ENCODE measurements at regions not wholly inside any gene's neighbourhood (a gene's known extent, or its start where the extent isn't known, plus 50 kb on each side); places are given as distances from the start of the nearest gene placed in this dataset.
"Not testable (repeated sequence)": the region's sequence is repeated elsewhere in the genome, so short reads cannot be mapped to it uniquely, and the experiment has no call there.

DNA sequence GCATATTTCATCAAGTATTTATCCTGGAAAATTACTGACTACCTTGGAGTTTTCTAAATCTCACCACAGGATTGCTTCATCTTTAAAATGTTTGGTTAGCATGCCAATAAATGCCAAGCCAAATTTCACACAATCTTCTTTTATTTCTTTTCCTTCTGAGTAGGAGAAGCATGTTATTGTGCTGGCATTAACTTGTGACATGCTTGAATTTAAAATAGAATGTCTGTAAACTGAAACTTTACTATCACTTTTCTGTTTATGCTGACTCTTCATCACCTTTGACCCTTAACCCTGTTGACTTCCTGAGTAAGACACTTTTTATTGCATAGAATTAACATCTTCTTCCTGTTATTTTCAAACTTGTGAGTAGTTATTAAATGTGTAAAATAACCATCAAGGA, 56.2 kb upstream of the LRRTM4 start:
- DNase-seq: no peak

DNA sequence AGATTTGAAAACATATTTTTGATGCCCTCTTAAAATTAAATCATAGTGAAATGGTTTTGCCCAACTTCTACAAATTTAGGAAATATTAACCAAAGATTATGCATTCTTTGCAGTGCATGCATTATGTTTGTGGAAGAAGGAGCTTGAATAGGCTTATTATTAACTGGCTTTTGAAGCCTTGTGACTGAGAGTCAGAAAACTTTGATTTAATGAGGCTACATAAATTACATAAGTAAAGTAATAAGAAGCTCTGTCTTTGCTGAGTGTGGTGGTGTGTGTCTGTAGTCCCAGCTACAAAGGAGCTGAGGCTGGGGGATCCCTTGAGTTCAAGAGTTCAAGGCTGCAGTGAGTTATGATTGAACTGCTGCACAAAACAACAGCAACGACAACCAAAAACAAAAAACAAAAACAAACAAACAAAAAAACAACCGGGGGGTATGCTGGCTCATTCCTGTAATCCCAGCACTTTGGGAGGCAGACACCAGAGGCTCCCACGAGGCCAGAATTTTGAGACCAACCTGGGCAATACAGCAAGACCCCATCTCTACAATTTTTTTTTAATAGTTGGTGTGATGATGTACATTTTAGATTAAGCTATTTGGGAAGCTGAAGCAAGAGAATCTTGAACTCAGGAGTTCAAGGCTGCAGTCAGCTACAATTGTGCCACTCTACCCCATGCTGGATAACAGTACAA, 57.0 kb upstream of the LRRTM4 start:
- no peak for DNase-seq

DNA sequence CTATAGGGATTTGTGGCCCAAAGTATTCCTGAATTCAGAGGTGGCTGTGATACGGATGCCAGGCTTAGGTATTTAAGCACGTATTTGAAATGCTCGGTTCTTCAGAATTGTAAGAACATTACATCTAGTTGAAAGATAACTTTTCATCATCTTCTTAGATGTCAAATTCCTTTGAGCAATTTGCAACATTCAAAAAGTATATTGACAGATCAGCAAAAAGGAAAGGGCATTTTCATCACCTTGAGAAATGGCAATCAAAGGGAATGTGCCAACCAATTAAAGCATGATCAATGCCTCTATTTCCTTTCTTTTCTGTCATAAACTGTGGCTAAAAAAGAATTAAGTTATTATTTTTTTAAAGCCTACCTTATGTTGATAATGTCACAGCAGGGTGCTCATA, 66.3 kb upstream of the LRRTM4 start:
- DNase-seq: no peak

DNA sequence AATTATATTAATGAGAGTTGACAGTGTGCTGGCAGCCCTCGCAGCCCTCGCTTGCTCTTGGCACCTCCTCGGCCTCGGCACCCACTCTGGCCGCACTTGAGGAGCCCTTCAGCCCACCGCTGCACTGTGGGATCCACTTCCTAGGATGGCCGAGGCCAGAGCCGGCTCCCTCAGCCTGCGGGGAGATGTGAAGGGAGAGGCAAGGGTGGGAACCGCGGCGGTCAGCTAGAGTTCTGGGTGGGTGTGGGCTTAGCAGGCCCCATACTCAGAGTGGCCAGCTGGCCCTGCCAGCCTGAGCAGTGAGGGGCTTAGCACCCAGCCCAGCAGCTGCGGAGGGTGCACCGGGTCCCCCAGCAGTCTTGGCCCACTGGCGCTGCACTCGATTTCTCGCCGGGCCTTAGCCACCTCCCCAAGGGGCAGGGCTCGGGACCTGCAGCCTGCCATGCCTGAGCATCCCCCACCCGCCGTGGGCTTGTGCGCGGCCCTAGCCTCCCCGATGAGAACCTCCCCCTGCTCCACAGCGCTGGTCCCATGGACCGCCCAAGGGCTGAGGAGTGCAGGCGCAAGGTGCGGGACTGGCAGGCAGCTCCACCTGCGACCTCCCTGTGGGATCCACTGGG, 68.2 kb upstream of the LRRTM4 start:
- no peak for DNase-seq

DNA sequence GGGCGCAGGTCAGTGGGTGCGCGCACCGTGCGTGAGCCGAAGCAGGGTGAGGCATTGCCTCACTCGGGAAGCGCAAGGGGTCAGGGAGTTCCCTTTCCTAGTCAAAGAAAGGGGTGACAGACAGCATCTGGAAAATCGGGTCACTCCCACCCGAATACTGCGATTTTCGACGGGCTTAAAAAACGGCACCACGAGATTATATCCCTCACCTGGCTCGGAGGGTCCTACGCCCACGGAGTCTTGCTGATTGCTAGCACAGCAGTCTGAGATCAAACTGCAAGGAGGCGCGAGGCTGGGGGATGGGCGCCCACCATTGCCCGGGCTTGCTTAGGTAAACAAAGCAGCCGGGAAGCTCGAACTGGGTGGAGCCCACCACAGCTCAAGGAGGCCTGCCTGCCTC, 70.8 kb upstream of the LRRTM4 start:
- DNase-seq: not testable (repeated sequence)

DNA sequence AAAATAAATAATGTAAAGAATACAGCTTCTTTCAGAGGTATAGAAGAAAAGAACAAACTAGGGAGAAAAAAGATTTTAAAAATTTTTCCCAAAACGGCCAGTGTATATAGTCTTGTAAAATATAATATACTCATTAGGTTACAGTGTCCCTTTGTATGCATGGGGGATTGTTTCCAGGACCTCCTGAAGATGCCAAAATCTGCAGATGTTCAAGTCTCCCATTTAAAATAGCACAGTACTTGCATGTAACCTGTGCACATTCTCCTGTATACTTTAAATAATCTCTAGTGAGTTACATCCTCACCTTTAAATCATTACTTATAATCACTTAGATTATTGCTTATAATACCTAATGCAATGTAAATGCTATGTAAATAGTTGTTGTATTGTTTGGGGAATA, 80.6 kb upstream of the LRRTM4 start:
- no peak for DNase-seq

DNA sequence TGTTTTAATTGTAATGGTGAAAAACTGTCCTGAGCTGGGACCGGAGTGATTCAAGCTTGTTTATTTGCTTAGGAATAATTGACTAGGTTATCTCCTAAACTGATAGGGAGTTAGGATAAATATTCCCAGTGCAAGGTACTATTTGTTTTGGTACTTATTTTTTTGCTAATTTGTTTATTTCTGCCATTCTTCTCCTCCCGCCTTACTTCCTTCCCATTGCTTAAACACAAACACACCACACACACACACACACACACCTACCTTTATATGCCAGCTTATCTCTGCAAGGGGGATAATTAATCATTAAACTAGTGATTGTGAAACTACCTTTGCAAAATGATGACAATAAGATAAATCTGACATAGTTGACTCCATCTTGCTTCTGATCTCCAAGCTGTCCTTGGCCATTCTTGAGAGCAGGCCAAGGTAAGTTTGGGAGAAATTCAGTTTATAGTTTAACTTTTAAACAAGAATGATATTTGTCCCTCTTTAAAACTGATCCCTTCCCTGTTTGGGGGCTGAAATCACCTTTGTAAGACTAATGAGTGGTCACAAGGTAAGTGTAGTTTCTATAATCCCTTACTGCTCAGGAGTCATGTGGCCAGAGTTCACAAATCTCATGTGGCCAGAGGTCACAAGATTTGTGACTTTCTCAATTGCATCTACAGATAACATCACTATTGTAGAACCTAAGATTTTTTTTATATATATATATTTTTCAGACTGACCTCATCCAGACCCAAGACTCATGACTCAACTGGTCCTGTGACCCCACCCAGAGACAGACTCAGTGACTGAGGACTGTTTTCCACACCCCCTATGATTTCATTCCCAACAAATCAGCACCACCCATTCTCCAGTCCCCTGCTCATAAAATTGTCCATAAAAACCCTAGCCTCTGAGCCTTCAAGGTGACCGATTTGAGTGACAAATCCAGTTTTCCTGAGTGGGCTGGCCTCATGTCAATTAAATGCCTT, 83.1 kb upstream of the LRRTM4 start:
- no peak for DNase-seq

DNA sequence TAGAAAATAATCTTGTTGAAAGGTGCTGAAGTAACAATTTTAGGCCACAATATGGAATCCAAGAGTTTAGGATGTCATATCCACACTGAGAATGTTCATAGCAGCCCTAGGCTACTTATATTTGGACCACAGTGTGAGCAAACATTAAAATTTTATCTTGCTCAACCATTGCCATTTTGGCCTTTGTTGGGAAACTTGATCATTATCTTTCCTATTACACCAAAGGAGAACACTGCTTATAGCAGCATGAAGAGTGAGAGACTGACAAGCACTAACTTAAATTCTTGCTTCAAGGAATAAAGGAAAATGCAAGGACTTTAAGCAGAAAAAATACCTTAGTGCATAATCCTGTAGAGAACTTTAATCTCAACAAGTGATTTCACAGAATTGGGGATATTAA, 86.3 kb upstream of the LRRTM4 start:
- DNase-seq: no peak

DNA sequence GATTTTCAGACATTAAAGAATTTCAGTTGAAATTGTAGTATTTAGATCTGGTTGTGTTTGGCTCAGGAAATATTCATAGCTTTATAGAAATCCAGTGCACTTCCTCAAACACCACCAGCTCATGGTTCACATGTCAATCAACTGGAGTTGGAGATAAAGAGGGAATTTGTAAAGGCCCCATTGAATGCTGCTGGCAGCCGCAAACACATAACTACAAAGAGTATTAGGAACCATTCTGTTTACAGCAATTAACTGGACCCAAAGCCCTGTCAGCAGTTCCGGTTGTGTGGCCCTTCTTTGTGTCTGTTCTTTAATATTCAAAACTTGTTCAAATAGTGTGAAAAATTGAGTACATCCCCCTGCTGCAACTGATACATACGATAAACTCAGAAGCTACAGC, 107.4 kb upstream of the LRRTM4 start:
- DNase-seq: peak; percentile 20

DNA sequence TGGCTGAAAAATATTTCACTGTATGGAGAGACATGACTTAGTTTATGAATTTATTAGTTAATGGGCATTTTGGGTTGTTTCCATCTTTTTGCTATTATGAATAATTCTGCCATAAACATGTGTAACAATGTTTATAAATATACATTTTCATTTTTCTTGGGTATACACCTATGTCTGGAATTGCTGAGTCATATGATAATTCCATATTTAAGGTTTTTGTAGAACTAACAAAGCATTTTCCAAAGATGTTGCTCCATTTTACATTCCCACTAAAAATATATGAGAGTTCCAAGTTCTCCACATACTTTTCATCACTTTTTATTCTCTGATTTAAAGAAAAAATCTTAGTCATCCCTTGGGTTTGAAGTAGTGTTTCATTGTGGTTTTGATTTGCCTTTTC, 108.8 kb upstream of the LRRTM4 start:
- DNase-seq: no peak

DNA sequence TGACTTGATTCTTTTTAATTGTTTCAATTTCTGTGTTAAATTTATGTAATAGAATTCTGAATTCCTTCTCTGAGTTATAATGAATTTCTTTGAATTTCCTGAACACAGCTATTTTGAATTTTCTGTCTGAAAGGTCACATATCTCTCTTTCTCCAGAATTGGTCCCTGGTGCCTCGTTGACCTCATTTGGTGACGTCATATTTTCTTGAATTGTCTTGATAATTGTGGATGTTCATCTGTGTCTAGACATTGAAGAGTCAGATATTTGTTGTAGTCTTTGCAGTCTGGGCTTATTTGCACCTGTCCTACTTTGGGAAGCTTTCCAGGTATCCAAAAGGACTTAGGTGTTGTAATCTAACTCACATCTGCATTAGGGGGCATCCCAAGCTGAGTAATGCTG, 111.4 kb upstream of the LRRTM4 start:
- DNase-seq: no peak

DNA sequence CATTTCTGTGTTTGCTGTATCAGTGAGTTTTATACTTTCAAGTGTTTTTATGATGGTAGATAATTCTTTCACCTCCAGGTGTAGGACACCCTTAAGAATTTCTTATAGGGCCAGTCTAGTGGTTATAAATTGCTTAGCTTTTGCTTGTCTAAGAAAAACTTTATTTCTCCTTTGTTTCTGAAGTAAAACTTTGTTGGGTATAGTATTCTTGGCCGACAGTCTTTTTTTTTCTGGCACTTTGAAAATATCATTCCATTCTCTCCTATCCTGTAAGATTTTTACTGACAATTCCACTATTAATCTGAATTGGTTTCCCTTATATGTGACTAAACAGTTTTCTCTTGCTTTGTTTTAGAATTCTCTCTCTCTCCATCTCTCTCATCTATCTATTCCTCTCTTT, 118.7 kb upstream of the LRRTM4 start:
- DNase-seq: no peak

DNA sequence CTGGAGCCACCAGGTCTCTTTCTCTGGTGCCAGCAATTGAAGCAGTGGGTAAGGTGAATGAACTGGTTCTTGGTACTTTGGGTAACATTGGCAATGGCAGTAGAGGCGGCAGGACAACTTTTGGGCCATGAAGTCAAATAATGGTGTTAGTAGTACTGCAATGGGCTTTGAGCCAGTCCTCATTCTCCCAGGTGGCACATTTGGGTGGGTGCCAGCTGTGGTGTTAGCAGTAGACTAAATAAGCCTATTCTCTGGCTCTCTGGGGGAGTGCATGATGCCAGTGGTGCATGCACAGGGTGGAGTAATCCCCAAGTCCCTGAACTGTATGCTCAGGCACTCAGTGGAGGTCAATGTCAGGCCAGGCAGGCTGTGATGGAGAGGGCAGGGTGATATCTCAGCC, 120.2 kb upstream of the LRRTM4 start:
- DNase-seq: no peak

DNA sequence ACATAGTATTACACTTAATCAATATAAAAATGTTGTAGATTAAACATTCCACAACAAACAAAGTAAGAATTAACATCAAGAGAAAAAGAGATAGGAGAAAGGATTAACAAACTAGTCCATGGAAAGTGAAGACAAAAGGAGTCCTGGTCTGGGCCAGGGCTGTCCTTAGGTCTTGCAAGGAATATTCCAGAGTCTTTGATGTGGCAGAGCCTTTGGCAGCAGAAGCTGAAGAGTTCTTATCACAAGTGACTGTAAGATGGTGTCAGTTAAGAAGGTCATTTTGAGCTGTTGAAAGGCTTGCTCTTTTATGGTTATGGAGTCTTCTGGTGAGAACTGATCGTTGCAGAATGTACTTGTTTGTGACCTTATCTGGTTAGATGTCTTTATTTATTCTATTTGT, 127.7 kb upstream of the LRRTM4 start:
- no peak for DNase-seq

DNA sequence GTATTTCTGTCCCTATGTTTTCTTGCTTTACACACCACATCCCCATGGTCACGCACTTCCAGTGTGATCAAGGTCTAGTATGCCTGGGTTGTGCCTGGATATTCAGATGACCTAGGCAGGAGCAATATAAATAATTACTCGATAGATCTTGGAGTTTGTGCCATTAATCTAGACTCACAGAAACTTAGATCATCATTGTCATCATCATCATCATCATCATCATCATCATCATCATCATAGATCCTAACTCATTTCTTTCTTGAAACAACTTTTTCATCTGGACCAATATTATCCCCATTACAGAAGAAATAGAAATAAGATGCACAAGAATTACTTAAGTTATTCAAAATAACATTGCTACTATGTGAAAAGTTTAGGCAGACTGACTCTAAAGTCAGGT, 130.3 kb upstream of the LRRTM4 start:
- DNase-seq: no peak

DNA sequence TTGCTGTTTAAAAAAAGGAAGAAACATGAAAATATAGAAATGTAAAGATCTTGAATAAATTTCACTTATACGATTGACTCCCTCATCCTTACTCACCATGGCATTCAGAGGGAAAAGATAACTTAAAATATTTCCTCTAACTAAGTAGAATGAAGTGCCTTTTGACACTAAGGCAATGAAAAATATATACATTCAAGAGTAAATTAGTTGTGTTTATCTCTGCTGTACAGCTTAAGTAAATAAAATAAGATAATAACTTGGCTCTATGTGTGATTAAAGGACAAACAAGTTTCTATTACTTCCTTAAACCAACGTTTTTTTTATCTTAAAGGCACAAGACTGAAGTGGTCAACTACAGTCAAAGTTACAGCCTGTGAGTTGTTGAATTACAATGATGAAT, 142.3 kb upstream of the LRRTM4 start:
- DNase-seq: no peak

DNA sequence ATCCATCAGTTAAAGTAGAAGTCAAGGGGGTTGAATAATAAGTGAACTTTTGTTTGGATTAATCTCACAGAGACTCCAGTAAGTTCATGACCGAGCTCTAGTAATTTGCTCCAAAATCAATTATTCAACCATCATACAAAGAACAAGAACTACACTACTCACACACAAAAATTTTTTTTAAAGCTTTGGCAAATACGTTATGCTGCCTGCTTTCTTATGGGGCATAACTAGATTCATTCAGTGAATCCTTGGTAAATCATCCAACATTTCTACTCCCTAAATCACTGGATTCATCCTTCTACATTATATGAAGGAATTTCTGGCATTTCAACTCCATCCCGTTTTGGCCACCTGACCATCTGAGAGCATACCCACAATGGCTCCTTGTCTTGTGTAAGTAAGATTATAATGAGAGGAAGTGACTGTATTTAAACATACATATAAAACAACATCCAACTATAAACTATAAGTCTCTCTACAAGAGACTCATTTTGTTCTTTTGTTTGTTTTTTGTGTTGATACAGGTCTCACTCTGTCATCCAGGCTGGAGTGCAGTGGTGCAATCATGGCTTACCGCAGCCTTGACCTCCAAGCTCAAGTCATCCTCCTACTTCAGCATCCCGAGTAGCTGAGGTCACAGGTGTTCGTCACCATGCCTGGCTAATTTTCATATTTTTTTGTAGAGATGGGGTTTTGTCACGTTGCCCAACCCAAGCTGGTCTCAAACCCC, 144.2 kb upstream of the LRRTM4 start:
- no peak for DNase-seq

DNA sequence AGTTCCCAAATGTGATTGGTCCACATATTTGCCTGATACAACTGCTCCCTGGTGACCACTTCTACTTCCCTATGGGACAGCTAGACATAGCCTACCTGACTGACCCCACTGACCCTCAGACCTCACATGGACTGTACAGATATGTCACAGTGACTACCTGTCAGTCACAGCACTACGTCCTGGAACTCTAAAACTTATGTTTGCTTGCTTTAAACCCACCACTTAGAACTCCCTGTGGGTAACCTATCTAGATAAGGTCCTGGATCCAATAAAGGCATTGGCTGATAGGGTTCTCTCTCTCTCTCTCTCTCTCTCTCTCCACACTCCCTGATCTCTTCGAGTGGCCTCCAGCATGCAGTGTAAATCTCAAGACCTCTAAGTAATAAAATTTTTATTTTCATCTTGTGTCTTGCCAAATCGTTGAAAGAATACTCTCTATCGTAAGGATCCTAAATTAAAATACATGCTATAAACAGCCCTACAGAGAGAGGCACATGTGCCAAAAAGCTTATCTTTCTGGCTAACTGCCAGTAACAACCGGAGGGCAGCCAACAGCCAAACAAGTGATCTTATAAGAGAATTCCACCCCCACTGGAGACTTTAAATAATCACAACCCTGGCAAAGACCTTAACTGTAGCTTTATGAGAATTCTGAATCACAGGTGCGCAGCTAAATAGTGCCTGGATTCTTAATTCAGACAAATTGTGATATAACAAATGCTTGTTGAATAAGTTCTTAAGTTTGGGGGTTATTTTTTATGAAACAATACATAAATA, 162.6 kb upstream of the LRRTM4 start:
- DNase-seq: not testable (repeated sequence)

DNA sequence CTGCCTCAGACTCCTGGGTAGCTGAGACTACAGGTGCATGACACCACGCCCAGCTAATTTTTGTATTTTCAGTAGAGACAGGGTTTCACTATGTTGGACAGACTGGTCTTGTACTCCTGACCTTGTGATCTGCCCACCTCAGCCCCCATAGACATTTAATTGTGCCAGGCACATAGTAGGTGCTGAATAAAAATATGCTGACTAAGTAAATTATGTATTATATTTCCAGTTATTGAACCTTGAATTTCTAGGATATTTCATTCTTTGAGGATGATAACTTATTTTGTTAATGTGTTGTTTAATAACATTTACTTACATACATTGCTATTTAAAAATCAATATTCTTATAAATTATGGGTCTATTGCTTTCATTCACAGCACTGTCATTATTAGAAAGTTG, 190.4 kb upstream of the LRRTM4 start:
- no peak for DNase-seq

DNA sequence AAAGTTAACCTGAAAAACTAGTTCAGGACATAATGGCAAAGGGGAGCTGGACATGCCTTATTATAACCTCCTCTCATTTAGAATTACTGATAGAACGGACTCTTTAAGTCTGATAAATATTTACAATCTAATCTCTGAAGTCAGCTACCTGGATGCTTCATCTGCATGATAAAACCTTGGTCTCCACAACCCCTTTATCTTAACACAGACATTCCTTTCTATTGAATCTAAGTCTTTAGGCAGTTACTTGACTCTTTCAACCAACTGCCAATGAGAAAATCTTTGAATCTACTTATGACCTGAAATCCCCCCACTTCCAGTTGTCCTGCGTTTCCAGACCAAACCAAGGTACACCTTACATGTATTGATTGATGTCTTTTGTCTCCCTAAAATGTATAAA, 191.2 kb upstream of the LRRTM4 start:
- DNase-seq: no peak

DNA sequence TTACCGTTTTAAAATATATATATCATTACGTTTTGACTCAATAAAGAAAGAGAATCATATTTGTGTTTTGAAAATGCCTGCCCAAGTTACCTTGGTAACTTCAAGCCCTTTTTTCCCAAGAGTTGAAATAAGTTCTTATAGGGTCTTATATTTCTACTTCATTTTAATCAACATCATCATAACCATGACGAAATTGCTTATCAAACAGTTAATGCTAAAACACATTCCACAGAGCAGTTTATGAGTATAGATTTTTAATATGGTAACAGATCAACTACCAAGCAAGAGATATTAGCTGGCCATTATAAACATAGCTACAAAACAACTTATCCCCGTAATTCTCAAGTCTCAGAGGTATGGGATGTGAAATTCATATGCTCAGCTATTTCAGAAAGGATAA, 197.9 kb upstream of the LRRTM4 start:
- no peak for DNase-seq

DNA sequence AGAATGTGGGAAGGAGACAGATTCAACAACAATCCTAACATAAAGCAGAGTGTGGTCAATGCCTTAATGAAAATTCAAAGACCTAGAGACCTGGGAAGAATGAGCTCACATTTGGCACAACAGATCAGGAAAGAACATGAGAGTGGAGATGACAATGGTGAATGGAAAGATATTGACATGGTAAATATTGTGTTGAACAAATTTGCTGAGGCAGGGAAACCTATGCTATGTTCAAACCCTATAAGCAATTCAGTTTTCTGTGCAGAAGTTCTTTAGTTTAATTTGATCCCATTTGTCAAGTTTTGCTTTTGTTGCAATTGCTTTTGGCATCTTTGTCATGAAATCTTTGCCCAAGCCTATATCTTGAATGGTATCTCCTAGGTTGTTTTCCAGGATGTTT, 199.4 kb upstream of the LRRTM4 start:
- no peak for DNase-seq

All from DMS153 (cell line).